KG1 (cell line): ENCODE measurements at regions not wholly inside any gene's neighbourhood (a gene's known extent, or its start where the extent isn't known, plus 50 kb on each side); places are given as distances from the start of the nearest gene placed in this dataset.

Experiments used
- DNase-seq: peaks from one replicate; lab custom pipeline; 2025; lab: John Stamatoyannopoulos, UW

GRCh38 chrY:21370494-21370893 lies 140.6 kb upstream of the RBMY1B start:
- DNase-seq: no peak

GRCh38 chrY:21394116-21394515 lies 117.0 kb upstream of the RBMY1B start:
- DNase-seq: no peak

GRCh38 chrY:21422221-21422620 lies 88.9 kb upstream of the RBMY1B start:
- DNase-seq: no peak

GRCh38 chrY:21440536-21440935 lies 70.6 kb upstream of the RBMY1B start:
- peak; percentile 1 for DNase-seq

- DNase-seq: no peak
These were observed 57.5 kb upstream of the RBMY1B start for GRCh38 chrY:21453644-21454043.

GRCh38 chrY:21454133-21454532 lies 57.0 kb upstream of the RBMY1B start:
- DNase-seq: no peak

- no peak for DNase-seq
These were observed 51.5 kb upstream of the RBMY1B start for GRCh38 chrY:21459648-21460047.
